Sigmoid colon (tissue), 6 donors: ENCODE measurements at regions not wholly inside any gene's neighbourhood (a gene's known extent, or its start where the extent isn't known, plus 50 kb on each side); places are given as distances from the start of the nearest gene placed in this dataset.

ENCODE experiments used
- DNase-seq: peaks from one replicate; pipeline ENCODE4 v3.0.0-alpha.2; 2019
- H3K27ac ChIP-seq, 4 donors: fragments of 200-600 bp; sonication (generic); one replicate each; pipeline ENCODE4 v1.5.1; 2016 to 2019; ENCODE audit warnings: mild to moderate bottlenecking in 1 of 4
- H3K27me3 ChIP-seq, 3 donors: fragments of 200-600 bp; sonication (generic); one replicate each; pipeline ENCODE4 v1.5.1; 2019; ENCODE audit warnings: mild to moderate bottlenecking in 1 of 3
- H3K36me3 ChIP-seq, 4 donors: fragments of 200-600 bp; sonication (generic); one replicate each; pipeline ENCODE4 v1.5.1; 2016 to 2019
- H3K4me1 ChIP-seq, 4 donors: fragments of 200-600 bp; sonication (generic); one replicate each; pipeline ENCODE4 v1.5.1; 2017 to 2019
- H3K4me3 ChIP-seq, 4 donors: fragments of 200-600 bp; sonication (generic); one replicate each; pipeline ENCODE4 v1.5.1; 2017 to 2019; ENCODE audit warnings: mild to moderate bottlenecking in 2 of 4, moderate library complexity in 1 of 4
- H3K9me3 ChIP-seq, 4 donors: fragments of 200-600 bp in 3 of 4; sonication (generic) in 3 of 4; one replicate each; pipeline versions ENCODE4 v1.5.1 to v1.6.1; 2013 to 2019
- CTCF ChIP-seq, 4 experiments: fragments of 450-650 bp in 3 of 4; fragments of 200-600 bp in 1 of 4; IDR thresholded peaks; one replicate each; pipeline ENCODE4 v1.5.1; 2016 to 2019; ENCODE audit warnings: antibody characterized with exemption in 4 of 4, mild to moderate bottlenecking in 3 of 4, moderate library complexity in 2 of 4
- EP300 ChIP-seq, 4 donors: sonication (generic); formaldehyde crosslinking; IDR thresholded peaks; one replicate each; pipeline ENCODE4 v1.6.1; 2017; ENCODE audit warnings: antibody characterized with exemption in 4 of 4
- POLR2A ChIP-seq, 2 donors: fragments of 450-650 bp; IDR thresholded peaks; one replicate each; pipeline ENCODE4 v1.6.1; 2016; ENCODE audit warnings: antibody characterized with exemption in 2 of 2, mild to moderate bottlenecking in 2 of 2, moderate library complexity in 2 of 2
- POLR2AphosphoS5 ChIP-seq, 4 donors: sonication (generic); formaldehyde crosslinking; IDR thresholded peaks; one replicate each; pipeline ENCODE4 v1.6.1; 2017; ENCODE audit warnings: antibody characterized with exemption in 4 of 4
- WGBS, 2 donors: extraction: QIAGEN DNeasy Blood & Tissue Kit; methylation state at CpG; one replicate each; pipeline ENCODE4 v1.1.7; 2013; 5-methylcytosine and 5-hydroxymethylcytosine counted together
- intact Hi-C: fragments of 100-400 bp; cut with DNase I; formaldehyde crosslinking; loops from one replicate; pipeline ENCODE4 v1.15.1; 2023
- donor health status: healthy with polysubstance abuse.
- donor health status: healthy.

- Histone ChIP-seq H3K4me3 (no peak overlapping the region), H3K27ac (no peak overlapping the region), H3K27me3 (no peaks in the 10 kb centered on the region), H3K4me1 (peaks cover 0 to 21% (median 14%) of the 10 kb centered on the region in 4 donors), H3K9me3 (no peaks in the 10 kb centered on the region), H3K36me3 (no peaks in the 10 kb centered on the region)
- TF ChIP-seq POLR2AphosphoS5 (IDR thresholded peaks at IDR 0.05) (no peak), EP300 (IDR thresholded peaks at IDR 0.05) (no peak), CTCF (IDR thresholded peaks at IDR 0.05) (no peak), POLR2A (IDR thresholded peaks at IDR 0.05) (no peak)
- WGBS, 2 donors = 96 to 97% methylated on average over 3 of the region's 3 CpGs
- no peak for DNase-seq
- intact Hi-C loops = no loop called here
Observed at GRCh38 chr20:19859444-19859843, 101.4 kb downstream of the RIN2 start.

- Histone ChIP-seq H3K4me3 (no peak overlapping the region), H3K4me1 (peaks cover 0 to 21% (median 14%) of the 10 kb centered on the region in 4 donors), H3K9me3 (no peaks in the 10 kb centered on the region), H3K27ac (no peak overlapping the region), H3K36me3 (no peaks in the 10 kb centered on the region), H3K27me3 (no peaks in the 10 kb centered on the region)
- DNase-seq = no peak
- 10 to 65% methylated on average over 2 of the region's 2 CpGs for whole genome bisulfite sequencing, 2 donors
- intact Hi-C loops = no loop called here
- no peak for TF ChIP-seq EP300 (IDR thresholded peaks at IDR 0.05)
- TF ChIP-seq POLR2AphosphoS5 (IDR thresholded peaks at IDR 0.05) = no peak
- TF ChIP-seq POLR2A (IDR thresholded peaks at IDR 0.05) = no peak
- TF ChIP-seq CTCF (IDR thresholded peaks at IDR 0.05) = no peak
Observed at GRCh38 chr20:19860737-19861136, 102.7 kb downstream of the RIN2 start.

GRCh38 chr20:19861147-19861759 is 103.2 kb downstream of the RIN2 start:
- peaks cover 0 to 21% (median 14%) of the 10 kb centered on the region in 4 donors for H3K4me1 ChIP-seq
- 46 to 72% methylated on average over 6 of the region's 6 CpGs for WGBS, 2 donors
- DNase-seq = no peak

GRCh38 chr20:19864130-19864529 is 106.1 kb downstream of the RIN2 start:
- Histone ChIP-seq H3K9me3 (no peaks in the 10 kb centered on the region), H3K4me3 (no peak overlapping the region), H3K36me3 (no peaks in the 10 kb centered on the region), H3K27me3 (no peaks in the 10 kb centered on the region), H3K4me1 (peaks cover 0 to 1% (median 0%) of the 10 kb centered on the region in 4 donors), H3K27ac (no peak overlapping the region)
- intact Hi-C loops = no loop called here
- 43 to 46% methylated on average over 3 of the region's 3 CpGs for WGBS, 2 donors
- no peak for DNase-seq
- TF ChIP-seq EP300 (IDR thresholded peaks at IDR 0.05) = no peak
- no peak for TF ChIP-seq CTCF (IDR thresholded peaks at IDR 0.05)
- TF ChIP-seq POLR2AphosphoS5 (IDR thresholded peaks at IDR 0.05) = no peak
- TF ChIP-seq POLR2A (IDR thresholded peaks at IDR 0.05) = no peak

More at GRCh38 chr20:19861147-19861759, 103.2 kb downstream of the RIN2 start:
- TF ChIP-seq POLR2A (IDR thresholded peaks at IDR 0.05) = no peak
- no peak for TF ChIP-seq EP300 (IDR thresholded peaks at IDR 0.05)
- no peak for TF ChIP-seq CTCF (IDR thresholded peaks at IDR 0.05)
- TF ChIP-seq POLR2AphosphoS5 (IDR thresholded peaks at IDR 0.05) = no peak
- intact Hi-C loops = no loop called here
- H3K27me3 ChIP-seq = no peaks in the 10 kb centered on the region
- no peaks in the 10 kb centered on the region for H3K9me3 ChIP-seq
- H3K27ac ChIP-seq = no peak overlapping the region
- no peaks in the 10 kb centered on the region for H3K36me3 ChIP-seq
- H3K4me3 ChIP-seq = no peak overlapping the region

GRCh38 chr20:19866070-19866469 is 108.0 kb downstream of the RIN2 start:
- no peak for DNase-seq
- Histone ChIP-seq H3K4me1 (no peaks in the 10 kb centered on the region), H3K9me3 (no peaks in the 10 kb centered on the region), H3K36me3 (no peaks in the 10 kb centered on the region), H3K4me3 (no peak overlapping the region), H3K27me3 (no peaks in the 10 kb centered on the region), H3K27ac (no peak overlapping the region)
- intact Hi-C loops = no loop called here
- no peak for TF ChIP-seq CTCF (IDR thresholded peaks at IDR 0.05)
- no peak for TF ChIP-seq EP300 (IDR thresholded peaks at IDR 0.05)
- no peak for TF ChIP-seq POLR2A (IDR thresholded peaks at IDR 0.05)
- TF ChIP-seq POLR2AphosphoS5 (IDR thresholded peaks at IDR 0.05) = no peak
